ENCODE measurements at regions not wholly inside any gene's neighbourhood (a gene's known extent, or its start where the extent isn't known, plus 50 kb on each side); places are given as distances from the start of the nearest gene placed in this dataset.

DNA sequence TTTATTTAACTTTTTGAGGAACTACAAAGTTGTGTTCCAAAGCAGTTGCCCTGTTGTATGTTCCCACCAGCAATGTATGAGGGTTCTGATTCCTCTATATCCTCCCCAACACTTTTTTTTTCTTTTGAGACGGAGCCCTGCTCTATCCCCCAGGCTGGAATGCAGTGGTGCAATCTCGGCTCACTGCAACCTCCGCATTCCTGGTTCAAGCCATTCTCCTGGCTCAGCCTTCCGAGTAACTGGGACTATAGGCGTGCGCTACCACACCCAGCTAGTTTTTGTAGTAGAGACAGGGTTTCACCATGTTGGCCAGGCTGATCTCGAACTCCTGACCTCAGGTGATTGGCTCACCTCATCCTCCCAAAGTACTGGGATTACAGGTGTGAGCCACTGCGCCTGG is 60.4 kb upstream of the ENAH start:
- TF ChIP-seq, protein P1, sequence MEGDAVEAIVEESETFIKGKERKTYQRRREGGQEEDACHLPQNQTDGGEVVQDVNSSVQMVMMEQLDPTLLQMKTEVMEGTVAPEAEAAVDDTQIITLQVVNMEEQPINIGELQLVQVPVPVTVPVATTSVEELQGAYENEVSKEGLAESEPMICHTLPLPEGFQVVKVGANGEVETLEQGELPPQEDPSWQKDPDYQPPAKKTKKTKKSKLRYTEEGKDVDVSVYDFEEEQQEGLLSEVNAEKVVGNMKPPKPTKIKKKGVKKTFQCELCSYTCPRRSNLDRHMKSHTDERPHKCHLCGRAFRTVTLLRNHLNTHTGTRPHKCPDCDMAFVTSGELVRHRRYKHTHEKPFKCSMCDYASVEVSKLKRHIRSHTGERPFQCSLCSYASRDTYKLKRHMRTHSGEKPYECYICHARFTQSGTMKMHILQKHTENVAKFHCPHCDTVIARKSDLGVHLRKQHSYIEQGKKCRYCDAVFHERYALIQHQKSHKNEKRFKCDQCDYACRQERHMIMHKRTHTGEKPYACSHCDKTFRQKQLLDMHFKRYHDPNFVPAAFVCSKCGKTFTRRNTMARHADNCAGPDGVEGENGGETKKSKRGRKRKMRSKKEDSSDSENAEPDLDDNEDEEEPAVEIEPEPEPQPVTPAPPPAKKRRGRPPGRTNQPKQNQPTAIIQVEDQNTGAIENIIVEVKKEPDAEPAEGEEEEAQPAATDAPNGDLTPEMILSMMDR (IDR thresholded peaks at IDR 0.05): no peak
- TF ChIP-seq POLR2A (IDR thresholded peaks at IDR 0.05): no peak

Data from upper lobe of left lung (tissue), 4 donors.